ENCODE measurements at regions not wholly inside any gene's neighbourhood (a gene's known extent, or its start where the extent isn't known, plus 50 kb on each side); places are given as distances from the start of the nearest gene placed in this dataset.
A peak's percentile ranks its signal among the peaks of the same experiment; 100 is the strongest.

DNA sequence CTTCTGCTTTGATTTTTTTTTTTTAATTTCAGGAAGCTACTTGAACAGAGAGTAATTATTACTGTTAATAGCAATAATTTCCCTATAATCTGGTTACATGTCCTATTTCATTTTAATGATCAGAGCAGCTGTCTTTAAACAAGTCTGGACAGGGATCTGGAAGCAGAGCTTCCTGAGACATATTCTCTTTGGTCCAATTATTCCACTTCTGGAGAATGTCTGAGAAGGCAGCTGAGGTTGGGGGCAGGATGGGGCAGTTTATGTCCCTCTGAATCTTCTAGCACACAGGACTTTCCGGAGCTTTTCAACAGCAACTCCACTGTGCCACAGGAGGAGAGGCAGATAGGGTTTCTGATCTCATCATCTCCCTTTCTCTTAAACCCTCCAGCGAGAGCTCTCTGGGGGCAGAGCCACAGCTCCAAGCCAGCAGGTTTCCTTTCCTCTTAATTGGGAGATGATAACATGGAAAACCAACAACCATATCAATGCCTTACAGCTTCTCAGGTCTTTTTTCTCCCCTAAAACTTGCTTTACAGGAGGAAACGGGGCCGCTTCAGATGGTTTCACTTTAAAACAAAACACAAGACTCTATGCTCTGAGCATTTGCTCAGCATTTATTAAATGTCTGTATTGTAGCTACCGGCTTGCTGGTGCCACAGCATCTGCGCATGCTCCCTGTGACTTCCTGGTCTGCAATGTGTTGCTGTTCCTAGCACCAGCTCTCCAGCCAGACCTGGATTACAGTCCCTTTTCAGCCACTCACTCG lies 425.7 kb upstream of the USP24 start:
- peak; percentile 33 for DNase-seq (ENCODE audit: low spot score)
- TF ChIP-seq, protein P1, sequence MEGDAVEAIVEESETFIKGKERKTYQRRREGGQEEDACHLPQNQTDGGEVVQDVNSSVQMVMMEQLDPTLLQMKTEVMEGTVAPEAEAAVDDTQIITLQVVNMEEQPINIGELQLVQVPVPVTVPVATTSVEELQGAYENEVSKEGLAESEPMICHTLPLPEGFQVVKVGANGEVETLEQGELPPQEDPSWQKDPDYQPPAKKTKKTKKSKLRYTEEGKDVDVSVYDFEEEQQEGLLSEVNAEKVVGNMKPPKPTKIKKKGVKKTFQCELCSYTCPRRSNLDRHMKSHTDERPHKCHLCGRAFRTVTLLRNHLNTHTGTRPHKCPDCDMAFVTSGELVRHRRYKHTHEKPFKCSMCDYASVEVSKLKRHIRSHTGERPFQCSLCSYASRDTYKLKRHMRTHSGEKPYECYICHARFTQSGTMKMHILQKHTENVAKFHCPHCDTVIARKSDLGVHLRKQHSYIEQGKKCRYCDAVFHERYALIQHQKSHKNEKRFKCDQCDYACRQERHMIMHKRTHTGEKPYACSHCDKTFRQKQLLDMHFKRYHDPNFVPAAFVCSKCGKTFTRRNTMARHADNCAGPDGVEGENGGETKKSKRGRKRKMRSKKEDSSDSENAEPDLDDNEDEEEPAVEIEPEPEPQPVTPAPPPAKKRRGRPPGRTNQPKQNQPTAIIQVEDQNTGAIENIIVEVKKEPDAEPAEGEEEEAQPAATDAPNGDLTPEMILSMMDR (IDR thresholded peaks at IDR 0.05; ENCODE audit: borderline replicate concordance, control extremely low read depth, extremely low read depth, insufficient read depth, missing control alignments): no peak

DNA sequence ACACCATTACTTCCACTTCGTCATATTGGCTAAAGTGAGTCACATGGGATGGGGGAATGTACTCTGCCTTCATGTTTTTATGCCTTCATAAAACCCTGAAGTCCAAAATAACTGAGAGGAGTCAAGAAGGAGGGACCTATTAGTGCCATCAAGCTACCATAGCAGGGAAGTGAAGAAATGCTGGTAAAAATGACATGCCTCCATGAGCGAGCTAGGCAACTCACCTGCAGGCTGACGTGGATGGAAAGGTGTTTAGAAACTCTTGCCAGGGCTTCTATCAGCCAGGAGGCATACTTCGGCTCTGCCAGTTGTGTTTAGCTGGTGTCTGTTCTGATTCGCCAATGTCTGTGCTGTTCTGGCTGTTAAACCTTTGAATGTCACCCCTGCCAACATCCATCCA lies 424.4 kb upstream of the USP24 start:
- TF ChIP-seq, protein P1 (IDR thresholded peaks at IDR 0.05; ENCODE audit: borderline replicate concordance, control extremely low read depth, extremely low read depth, insufficient read depth, missing control alignments): no peak
- no peak for DNase-seq (ENCODE audit: low spot score)
- in situ Hi-C loops (cut with MboI; ENCODE audit: low sequenced_read_pairs, unreplicated experiment): no loop called here

More for the DNA sequence above, 425.7 kb upstream of the USP24 start:
- in situ Hi-C loops (cut with MboI; ENCODE audit: low sequenced_read_pairs, unreplicated experiment): no loop called here

DNA sequence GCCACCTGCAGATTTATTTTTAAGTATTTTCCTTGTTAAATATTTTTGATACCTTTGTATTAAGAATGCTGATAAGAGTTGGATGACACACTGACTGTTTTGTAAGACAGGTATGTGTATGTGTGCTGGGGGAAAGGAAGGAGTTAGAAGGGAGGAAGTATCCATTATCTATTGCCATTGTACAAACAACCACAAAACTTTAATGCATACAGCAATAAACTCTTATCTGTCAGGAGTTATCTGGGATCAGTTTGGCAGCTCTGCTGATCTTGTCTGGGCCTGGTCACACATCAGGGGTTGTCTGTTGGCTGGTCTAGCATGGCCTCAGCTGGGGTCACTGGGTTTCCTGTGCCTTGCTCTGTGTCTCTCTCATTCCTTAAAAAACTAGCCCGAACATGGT lies 423.9 kb upstream of the USP24 start:
- in situ Hi-C loops (cut with MboI; ENCODE audit: low sequenced_read_pairs, unreplicated experiment): no loop called here
- no peak for DNase-seq (ENCODE audit: low spot score)
- TF ChIP-seq, protein P1 (IDR thresholded peaks at IDR 0.05; ENCODE audit: borderline replicate concordance, control extremely low read depth, extremely low read depth, insufficient read depth, missing control alignments): no peak

DNA sequence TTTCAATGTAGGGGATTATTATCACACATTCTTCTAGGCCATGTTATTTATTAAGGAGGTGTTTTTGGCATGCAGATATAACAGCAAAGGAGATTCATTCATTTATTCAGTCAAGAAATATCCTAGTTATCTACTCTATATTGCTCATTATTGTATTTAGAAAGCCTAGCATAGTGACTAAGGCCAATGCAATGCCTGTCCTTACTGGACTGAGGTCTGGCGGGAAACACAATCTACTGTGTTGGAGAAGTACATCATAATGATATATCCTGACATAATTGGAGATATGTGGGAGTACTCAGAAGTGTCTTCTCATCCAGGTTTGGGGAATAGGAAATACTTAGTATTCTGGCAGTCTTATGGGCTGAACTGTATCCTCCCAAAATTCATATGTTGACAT lies 421.5 kb upstream of the USP24 start:
- TF ChIP-seq, protein P1 (IDR thresholded peaks at IDR 0.05; ENCODE audit: borderline replicate concordance, control extremely low read depth, extremely low read depth, insufficient read depth, missing control alignments): no peak
- in situ Hi-C loops (cut with MboI; ENCODE audit: low sequenced_read_pairs, unreplicated experiment): no loop called here
- DNase-seq (ENCODE audit: low spot score): no peak

DNA sequence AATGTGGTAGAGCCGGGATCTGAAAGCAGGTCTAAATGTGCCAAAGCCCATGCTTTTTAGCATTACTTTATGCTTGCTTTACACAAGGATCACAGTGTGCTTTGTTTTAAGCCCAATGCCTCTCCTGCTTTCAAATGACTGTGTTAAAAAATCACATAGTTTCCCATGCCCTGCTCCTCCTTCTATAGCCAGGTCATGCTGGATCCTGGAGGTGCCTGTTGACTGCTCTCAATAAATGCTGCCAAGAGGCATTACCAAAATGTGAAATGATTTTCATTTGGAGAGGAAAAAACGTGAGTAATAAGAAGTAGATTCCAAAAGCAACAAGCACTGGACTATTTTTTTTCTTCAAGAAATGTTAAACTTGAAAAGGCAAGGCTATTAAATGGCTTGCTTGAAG lies 420.7 kb upstream of the USP24 start:
- DNase-seq (ENCODE audit: low spot score): no peak
- in situ Hi-C loops (cut with MboI; ENCODE audit: low sequenced_read_pairs, unreplicated experiment): no loop called here
- TF ChIP-seq, protein P1 (IDR thresholded peaks at IDR 0.05; ENCODE audit: borderline replicate concordance, control extremely low read depth, extremely low read depth, insufficient read depth, missing control alignments): no peak

DNA sequence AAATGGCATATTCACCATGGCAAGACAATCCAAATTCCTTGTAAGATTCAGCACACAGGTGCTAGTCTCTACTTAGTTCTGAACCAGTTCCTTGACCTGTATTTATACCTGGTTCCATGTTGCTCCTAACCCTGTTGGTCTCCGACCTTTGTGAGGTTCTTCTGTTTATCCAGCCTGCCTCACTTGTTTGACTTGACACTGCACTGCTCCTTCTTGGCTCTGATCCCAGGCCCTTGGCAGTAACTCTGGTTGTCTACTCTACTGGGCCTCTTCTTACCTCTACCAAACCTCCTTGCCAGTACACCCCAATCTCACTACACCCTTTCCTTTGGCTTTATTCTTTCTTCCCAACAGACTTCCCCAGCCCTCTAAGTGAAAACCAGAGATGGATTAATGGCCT lies 419.4 kb upstream of the USP24 start:
- TF ChIP-seq, protein P1 (IDR thresholded peaks at IDR 0.05; ENCODE audit: borderline replicate concordance, control extremely low read depth, extremely low read depth, insufficient read depth, missing control alignments): no peak
- no peak for DNase-seq (ENCODE audit: low spot score)
- in situ Hi-C loops (cut with MboI; ENCODE audit: low sequenced_read_pairs, unreplicated experiment): no loop called here

Measured in GM13976 (cell line).